CD4-positive, alpha-beta T cell treated with Interleukin-4 for 4 hours (primary cell): ENCODE measurements at regions not wholly inside any gene's neighbourhood (a gene's known extent, or its start where the extent isn't known, plus 50 kb on each side); places are given as distances from the start of the nearest gene placed in this dataset.

Source experiments
- DNase-seq: peaks from one replicate; pipeline ENCODE4 v3.0.0-alpha.2; 2020

DNA sequence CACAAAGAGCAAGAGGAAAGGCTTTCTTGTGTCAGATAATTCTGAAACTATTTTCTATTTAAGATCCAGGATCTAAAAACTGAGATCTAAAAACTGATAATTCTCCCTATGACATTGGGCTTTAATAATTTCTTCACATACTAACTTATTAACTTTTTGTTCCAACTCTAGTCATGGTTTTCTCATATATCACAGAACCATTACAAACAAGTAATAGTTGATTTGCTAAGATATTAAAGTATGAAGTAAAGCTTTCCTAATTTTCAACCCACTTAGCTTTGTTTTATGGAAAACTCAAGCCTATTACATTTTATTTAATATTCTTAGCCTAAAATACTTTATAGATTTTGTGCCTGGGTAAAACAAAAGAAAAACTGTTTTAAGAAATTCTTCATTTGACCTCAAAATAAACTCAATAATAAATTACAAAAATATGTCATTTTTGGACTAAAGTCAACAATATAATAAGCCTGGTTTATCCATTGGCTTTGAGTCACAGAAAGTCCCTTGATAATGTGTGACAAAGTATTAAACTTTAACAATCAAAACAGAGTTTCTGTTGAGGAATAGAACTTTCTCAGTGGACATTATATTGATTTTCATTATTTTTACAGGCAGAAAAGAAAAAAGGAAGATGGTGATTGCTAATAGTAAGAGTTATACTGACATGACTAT is 1142.9 kb upstream of the SORCS1 start:
- DNase-seq: no peak

DNA sequence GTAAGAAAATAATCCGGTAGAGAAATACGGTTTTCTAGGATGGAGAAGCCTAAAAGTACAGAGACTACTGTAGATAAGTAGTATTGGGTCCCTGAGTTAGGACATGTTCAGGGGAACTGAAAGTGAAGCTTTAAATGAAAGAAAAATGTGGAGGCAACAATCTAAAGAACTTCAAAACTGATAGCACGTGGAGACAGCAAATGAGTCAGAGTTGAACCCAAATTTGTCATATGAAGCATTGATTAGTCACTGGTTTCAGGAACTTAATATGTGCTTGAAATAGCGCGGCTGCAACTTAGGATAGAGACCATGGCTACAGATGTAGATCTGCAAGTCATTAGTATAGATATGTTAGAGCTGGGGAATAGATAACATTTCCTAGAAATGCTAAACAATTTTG is 1138.6 kb upstream of the SORCS1 start:
- DNase-seq: no peak

DNA sequence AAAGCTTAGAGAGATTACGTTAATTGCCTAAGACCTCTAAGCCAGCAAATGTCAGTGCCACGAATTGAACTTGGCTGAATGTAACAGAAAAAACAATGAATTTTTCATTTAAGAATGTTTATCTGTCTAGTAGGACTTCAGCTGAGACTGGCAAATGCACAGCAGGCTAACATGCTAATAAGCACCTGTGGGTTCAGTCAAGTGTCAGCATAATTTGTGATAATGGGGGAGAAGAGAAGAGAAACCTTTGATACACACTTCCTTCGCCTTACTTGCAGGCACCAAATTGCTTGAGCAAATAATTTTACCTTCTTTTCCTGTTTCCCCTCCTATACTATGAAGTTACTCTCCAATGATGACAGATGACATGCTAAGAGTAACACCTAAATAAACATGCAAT is 1136.5 kb upstream of the SORCS1 start:
- no peak for DNase-seq

DNA sequence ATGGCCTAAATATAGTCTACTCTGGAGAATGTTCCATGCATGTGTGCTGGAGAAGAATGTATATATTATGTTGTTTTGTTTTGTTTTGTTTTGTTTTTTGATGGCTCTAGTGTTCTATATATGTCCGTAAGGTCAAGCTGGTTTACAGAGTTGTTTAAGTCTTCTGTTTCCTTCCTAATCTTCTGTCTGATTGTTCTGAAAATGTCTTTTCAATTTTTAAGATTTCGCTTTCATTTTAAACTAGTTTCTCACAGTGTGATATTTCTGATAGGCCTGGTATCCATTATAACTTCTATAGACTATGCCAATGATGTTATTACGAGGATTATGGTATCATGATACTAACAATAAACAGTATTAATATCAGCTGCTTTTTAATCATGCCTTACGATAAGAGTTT is 1126.3 kb upstream of the SORCS1 start:
- no peak for DNase-seq

- DNase-seq: no peak
Measured at GRCh38 chr10:108275895-108276685, 1111.6 kb upstream of the SORCS1 start.

- DNase-seq: no peak
Measured at GRCh38 chr10:108260383-108260906, 1095.9 kb upstream of the SORCS1 start.

DNA sequence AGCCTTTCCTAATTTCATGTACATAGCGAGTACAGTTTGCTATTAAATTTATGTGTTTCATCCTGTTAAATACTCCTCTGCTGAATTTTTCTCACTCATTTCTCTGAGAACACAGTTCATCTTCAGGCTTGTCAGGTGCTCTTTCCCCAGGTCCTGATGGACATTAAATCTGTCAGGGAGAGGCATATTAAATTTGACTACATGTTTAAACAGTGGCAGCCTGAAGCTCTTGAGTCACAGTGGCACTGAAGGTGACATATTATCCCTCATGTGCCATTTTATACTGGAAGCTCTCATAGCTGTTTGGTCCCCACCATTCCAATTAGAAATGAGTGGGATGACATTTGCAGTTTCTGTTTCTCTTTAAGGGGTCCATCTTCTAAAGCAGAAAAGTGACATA is 1089.6 kb upstream of the SORCS1 start:
- no peak for DNase-seq

GRCh38 chr10:108252771-108253170 is 1088.3 kb upstream of the SORCS1 start:
- DNase-seq: no peak

GRCh38 chr10:108250936-108251620 is 1086.6 kb upstream of the SORCS1 start:
- no peak for DNase-seq

DNA sequence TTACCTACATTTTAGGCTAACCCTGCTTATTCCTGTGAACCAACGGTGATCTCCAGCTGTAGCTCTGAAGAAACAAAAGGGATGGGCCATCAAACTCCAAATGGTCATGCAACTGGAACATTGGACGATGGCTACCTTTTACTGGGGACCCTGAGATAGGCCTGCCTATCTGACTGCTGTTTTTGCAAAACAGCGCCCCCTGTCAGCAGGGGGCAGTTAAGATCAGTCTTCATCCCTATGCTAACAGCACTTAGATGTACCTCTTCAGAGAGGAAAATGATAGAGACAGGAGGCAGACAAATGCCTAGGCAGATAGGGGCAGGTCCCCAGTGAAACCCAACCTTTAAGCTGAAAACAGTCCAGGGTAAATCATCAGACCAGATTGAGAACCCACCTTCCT is 1085.4 kb upstream of the SORCS1 start:
- DNase-seq: no peak

GRCh38 chr10:108244443-108245228 is 1080.1 kb upstream of the SORCS1 start:
- no peak for DNase-seq

- no peak for DNase-seq
Measured at GRCh38 chr10:108241166-108241565, 1076.7 kb upstream of the SORCS1 start.

DNA sequence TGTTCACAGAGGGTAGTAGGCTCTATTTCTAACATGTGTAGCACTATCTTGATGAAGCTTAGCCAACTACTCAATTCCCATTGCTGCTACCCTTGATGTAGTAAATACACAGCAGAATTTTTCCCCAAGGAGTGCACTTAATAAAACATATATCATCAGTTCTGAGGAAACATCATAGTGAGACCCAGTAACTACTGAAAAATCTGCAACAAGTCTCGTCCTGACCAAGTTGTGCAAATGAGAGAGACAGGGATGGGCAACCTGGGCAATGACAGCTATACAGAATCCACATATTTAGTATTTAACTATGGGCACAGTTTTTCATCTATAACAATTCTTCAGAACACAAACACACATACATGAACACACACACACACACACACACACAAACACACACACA is 1073.8 kb upstream of the SORCS1 start:
- DNase-seq: no peak

DNA sequence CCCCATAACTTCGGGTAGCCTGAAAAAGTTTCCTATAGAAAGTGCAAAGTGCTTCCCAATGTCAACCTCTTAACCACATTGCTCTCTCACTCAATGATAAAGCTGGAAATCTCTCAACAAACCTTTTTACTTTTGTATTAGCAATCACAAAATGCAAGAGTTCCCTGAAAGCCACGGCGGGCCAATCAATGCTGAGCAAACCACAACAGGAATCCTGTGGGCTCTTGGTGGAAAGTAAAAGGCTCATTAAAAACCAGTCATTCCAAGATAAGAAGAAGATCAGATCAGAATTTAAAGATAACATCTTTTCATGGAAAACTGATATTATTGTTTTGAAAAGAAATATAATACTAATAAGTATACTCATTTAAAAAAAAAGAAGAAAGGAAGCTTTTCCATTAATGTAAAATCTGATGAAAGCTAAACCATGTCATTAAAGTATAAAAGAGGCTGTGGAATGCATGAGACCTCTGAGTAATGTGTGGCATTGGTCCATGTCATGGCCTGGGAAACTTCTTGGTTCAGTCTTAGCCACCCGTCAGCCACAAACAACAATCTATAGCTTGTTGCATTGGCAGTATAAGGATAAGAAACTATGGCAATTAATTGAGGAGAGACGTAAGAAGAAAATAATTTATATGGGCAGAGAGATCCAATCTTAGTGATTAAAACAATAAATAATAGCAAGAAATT is 1066.1 kb upstream of the SORCS1 start:
- no peak for DNase-seq

DNA sequence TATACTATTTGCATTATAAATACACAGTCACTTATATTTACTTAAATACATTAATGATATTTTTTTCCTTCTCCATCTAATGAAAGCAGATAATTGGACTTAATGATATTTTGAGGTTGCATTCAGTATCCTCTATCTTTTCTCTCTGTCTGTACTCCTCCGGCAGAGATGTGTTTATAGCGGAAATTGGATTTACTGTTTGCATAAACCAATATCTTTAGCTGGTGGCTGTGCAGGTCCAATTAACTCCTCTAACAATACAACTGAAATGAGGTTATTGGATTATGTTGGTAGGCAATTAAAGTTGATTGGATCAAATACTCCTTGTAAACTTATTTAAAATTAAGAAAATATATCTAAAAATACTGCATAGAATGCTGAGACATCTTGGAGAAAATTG is 1044.2 kb upstream of the SORCS1 start:
- no peak for DNase-seq

DNA sequence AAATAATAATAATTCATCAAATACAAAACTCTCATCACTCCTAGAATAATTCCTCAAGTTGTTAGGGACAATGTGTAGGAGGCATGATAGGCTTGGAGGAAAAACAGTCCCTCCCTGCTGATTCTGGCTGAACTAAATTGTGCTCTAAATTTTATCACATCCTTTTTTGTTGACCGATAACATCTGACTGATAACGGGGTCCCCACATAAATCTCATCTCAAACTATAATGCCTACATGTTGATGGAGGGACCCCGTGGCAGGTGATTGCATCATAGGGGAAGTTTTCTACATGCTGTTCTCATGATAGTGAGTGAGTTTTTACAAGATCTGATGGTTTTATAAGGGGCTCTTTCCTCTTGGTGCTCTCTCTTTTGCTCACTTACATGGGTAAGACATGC is 1043.5 kb upstream of the SORCS1 start:
- DNase-seq: no peak

- DNase-seq: no peak
Measured at GRCh38 chr10:108204528-108205305, 1040.2 kb upstream of the SORCS1 start.

DNA sequence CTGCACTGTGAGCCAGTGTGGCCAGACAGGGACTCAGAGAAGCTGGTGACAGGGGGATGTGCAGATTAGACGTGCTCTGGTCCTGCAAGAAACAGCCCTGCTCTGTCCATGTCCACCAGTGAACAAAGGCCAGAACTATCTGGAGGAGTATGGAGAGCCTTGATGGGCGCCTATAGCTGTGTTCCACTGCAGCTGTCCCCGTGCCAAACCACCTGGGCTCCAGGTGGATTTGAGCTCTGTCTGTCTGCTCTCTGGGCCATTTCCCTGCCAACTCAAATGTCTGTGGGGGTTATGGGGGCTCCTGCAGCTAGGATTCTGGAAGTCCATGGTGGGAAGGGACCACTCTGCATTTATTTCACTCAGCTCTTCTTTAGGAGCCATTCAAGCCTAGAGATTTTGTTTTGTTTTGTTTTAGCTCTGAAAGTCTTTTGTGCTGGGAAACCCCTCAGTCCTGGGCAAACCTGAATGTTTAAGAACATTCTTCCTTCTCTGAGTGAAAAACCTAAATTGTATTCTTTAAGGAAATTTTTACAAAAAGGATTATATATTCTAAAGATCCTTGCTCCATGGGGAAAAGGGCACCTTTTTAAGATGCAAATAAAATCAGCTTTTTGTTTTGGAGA is 1039.5 kb upstream of the SORCS1 start:
- no peak for DNase-seq

DNA sequence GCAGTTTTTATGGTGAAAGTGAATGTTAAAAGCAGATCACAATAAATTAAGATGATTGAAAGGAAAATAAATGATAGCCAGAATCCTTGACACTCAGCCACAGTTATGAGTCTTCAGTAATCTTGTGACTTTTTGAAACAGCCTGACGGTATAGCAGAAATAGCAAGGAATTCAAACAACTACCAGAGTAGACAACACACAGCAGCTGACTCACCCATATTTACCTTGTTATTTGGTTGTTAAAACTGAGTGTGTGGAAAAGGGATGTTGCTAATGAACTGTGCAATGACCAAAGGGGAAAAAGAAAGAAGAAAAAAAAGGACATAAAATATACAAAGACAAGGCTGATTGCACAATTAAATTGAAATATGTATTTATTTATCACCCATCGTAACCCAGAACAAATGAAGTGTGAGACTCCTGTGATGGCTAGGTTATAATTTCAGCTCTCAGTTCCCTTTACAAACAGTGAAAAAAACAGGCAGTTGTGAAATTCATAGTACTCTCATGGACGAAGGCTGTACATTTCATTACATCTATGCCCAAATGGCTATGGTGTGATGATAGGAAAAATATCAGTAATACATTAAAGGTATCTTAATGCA is 1023.0 kb upstream of the SORCS1 start:
- DNase-seq: no peak

DNA sequence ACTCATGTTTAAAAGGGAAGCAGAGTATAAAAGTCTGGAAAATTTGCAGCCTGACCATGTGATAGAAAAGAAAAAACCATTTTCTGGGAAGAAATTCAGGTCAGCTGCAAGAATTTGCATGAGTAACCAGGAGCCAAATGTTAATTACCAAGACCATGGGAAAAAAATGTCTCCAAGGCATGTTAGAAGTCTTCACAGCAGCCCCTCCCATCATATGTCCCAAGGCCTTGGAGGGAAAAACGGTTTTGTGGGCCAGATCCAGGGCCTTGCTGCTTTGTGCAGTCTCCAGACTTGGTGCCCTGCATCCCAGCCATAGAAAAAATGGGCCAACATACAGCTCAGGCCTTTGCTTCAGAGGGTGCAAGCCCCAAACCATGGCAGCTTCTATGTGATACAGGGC is 1019.6 kb upstream of the SORCS1 start:
- DNase-seq: no peak

- no peak for DNase-seq
Measured at GRCh38 chr10:108180878-108181277, 1016.4 kb upstream of the SORCS1 start.
